Lower leg skin (tissue), 4 donors: ENCODE measurements at regions not wholly inside any gene's neighbourhood (a gene's known extent, or its start where the extent isn't known, plus 50 kb on each side); places are given as distances from the start of the nearest gene placed in this dataset.

ENCODE experiments used
- DNase-seq, 2 donors: peaks; one replicate each; pipeline ENCODE4 v3.0.0-alpha.2; 2019; ENCODE audit warnings: low spot score in 2 of 2
- H3K4me3 ChIP-seq: fragments of 200-600 bp; sonication (generic); 2 replicates; pipeline ENCODE4 v1.5.1; 2017; ENCODE audit warnings: mild to moderate bottlenecking, low read depth; ENCODE audit not compliant: poor library complexity, severe bottlenecking
- CTCF ChIP-seq, 3 donors: fragments of 450-650 bp; IDR thresholded peaks; one replicate each; pipeline ENCODE4 v1.5.1; 2016; ENCODE audit warnings: antibody characterized with exemption in 3 of 3, mild to moderate bottlenecking in 3 of 3, moderate library complexity in 2 of 3
- POLR2A ChIP-seq, 2 donors: fragments of 450-650 bp; IDR thresholded peaks; one replicate each; pipeline ENCODE4 v1.6.1; 2016 to 2017; ENCODE audit warnings: antibody characterized with exemption in 2 of 2, mild to moderate bottlenecking in 1 of 2, moderate library complexity in 1 of 2
- WGBS, 2 donors: methylation state at CpG; one replicate each; pipeline ENCODE4 v1.1.5; 2018; 5-methylcytosine and 5-hydroxymethylcytosine counted together
- intact Hi-C: fragments of 100-400 bp; cut with DNase I; formaldehyde crosslinking; loops from one replicate; pipeline ENCODE4 v1.15.0; 2023; ENCODE audit warnings: low total_unique reads

- 28 to 31% methylated on average over 4 of the region's 4 CpGs for WGBS, 2 donors
- intact Hi-C loops: no loop called here
- TF ChIP-seq CTCF (IDR thresholded peaks at IDR 0.05): no peak
- no peak for DNase-seq
- H3K4me3 ChIP-seq: no peak overlapping the region
Measured at GRCh38 chr5:117473165-117473564, 898.5 kb upstream of the SEMA6A start.

GRCh38 chr5:117463881-117464570 lies 889.4 kb upstream of the SEMA6A start:
- DNase-seq: no peak
- WGBS, 2 donors: 32 to 36% methylated on average over 3 of the region's 3 CpGs
- TF ChIP-seq POLR2A (IDR thresholded peaks at IDR 0.05) (no peak), CTCF (IDR thresholded peaks at IDR 0.05) (no peak)
- intact Hi-C loops: no loop called here
- H3K4me3 ChIP-seq: no peak overlapping the region

GRCh38 chr5:117461966-117462365 lies 887.3 kb upstream of the SEMA6A start:
- intact Hi-C loops: no loop called here
- DNase-seq: no peak

GRCh38 chr5:117461403-117461802 lies 886.8 kb upstream of the SEMA6A start:
- 43 to 64% methylated on average over 1 of the region's 1 CpG for WGBS, 2 donors
- TF ChIP-seq CTCF (IDR thresholded peaks at IDR 0.05): no peak
- TF ChIP-seq POLR2A (IDR thresholded peaks at IDR 0.05): no peak
- no peak overlapping the region for H3K4me3 ChIP-seq
- intact Hi-C loops: no loop called here
- DNase-seq: no peak

More at GRCh38 chr5:117461966-117462365, 887.3 kb upstream of the SEMA6A start:
- 56 to 66% methylated on average over 2 of the region's 2 CpGs for WGBS, 2 donors
- no peak for TF ChIP-seq CTCF (IDR thresholded peaks at IDR 0.05)
- no peak for TF ChIP-seq POLR2A (IDR thresholded peaks at IDR 0.05)
- no peak overlapping the region for H3K4me3 ChIP-seq

GRCh38 chr5:117457656-117458055 lies 883.0 kb upstream of the SEMA6A start:
- DNase-seq: no peak
- intact Hi-C loops: no loop called here
- no peak overlapping the region for H3K4me3 ChIP-seq
- no peak for TF ChIP-seq POLR2A (IDR thresholded peaks at IDR 0.05)
- no peak for TF ChIP-seq CTCF (IDR thresholded peaks at IDR 0.05)
- 92 to 97% methylated on average over 1 of the region's 1 CpG for WGBS, 2 donors
